Esophagus squamous epithelium (tissue), 5 donors: ENCODE measurements at regions not wholly inside any gene's neighbourhood (a gene's known extent, or its start where the extent isn't known, plus 50 kb on each side); places are given as distances from the start of the nearest gene placed in this dataset.

Source experiments
- DNase-seq: peaks from one replicate; lab custom pipeline; 2025; lab: John Stamatoyannopoulos, UW
- H3K27ac ChIP-seq, 4 donors: fragments of 200-600 bp; sonication (generic); one replicate each; pipeline ENCODE4 v1.5.1; 2016 to 2019; ENCODE audit warnings: mild to moderate bottlenecking in 1 of 4
- H3K27me3 ChIP-seq, 4 donors: fragments of 200-600 bp; sonication (generic); 1 replicate in 3 of 4; 2 replicates in 1 of 4; pipeline versions ENCODE4 v1.5.1 to v1.6.0; 2017 to 2021; ENCODE audit warnings: antibody characterized with exemption in 1 of 4
- H3K36me3 ChIP-seq, 3 donors: fragments of 200-600 bp; sonication (generic); one replicate each; pipeline ENCODE4 v1.5.1; 2016 to 2019
- H3K4me1 ChIP-seq, 3 donors: fragments of 200-600 bp; sonication (generic); one replicate each; pipeline ENCODE4 v1.5.1; 2017 to 2019
- H3K4me3 ChIP-seq, 4 donors: fragments of 200-600 bp; sonication (generic); 1 replicate in 3 of 4; 2 replicates in 1 of 4; pipeline ENCODE4 v1.5.1; 2016 to 2019; ENCODE audit warnings: mild to moderate bottlenecking in 2 of 4, moderate library complexity in 1 of 4
- H3K9me3 ChIP-seq, 3 donors: fragments of 200-600 bp; sonication (generic); one replicate each; pipeline ENCODE4 v1.5.1; 2016 to 2019
- CTCF ChIP-seq, 6 experiments: fragments of 450-650 bp in 4 of 6; fragments of 200-600 bp in 2 of 6; sonication (generic) in 2 of 6; IDR thresholded peaks; one replicate each; pipeline ENCODE4 v1.5.1; 2016 to 2019; ENCODE audit warnings: antibody characterized with exemption in 6 of 6, mild to moderate bottlenecking in 4 of 6, moderate library complexity in 4 of 6
- POLR2A ChIP-seq, 4 donors: fragments of 450-650 bp; IDR thresholded peaks; one replicate each; pipeline ENCODE4 v1.6.1; 2017; ENCODE audit warnings: antibody characterized with exemption in 4 of 4, mild to moderate bottlenecking in 4 of 4, moderate library complexity in 3 of 4
- WGBS, 2 donors: methylation state at CpG; one replicate each; pipeline ENCODE4 v1.1.5; 2018; 5-methylcytosine and 5-hydroxymethylcytosine counted together
- intact Hi-C: fragments of 100-400 bp; cut with DNase I; formaldehyde crosslinking; loops from one replicate; pipeline ENCODE4 v1.15.0; 2022
- donor health status: DM: yes; HTN: yes; CAD: no.

DNA sequence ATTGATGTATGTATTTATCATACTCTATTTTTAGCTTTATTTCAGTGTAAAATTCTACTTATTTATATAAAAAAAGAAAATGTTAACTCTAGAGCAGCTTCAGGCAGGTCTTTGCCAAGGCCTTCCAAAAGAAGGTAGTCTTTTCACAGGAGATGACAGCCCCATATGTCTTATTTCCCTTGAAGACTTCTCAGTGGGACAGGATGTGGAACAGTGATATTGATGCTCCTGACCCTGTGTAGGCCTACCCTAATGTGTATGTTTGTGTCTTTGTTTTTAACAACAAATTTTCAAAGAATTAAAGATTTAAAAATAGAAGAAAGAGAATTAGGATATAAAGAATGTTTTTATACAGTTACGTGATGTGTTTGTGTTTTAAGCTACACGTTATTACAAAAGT, 1593.6 kb downstream of the AMY1C start:
- no peaks in the 10 kb centered on the region for H3K9me3 ChIP-seq
- H3K27me3 ChIP-seq = no peaks in the 10 kb centered on the region
- TF ChIP-seq POLR2A (IDR thresholded peaks at IDR 0.05) = no peak
- TF ChIP-seq CTCF (IDR thresholded peaks at IDR 0.05) = no peak
- H3K4me1 ChIP-seq = no peaks in the 10 kb centered on the region
- no peaks in the 10 kb centered on the region for H3K36me3 ChIP-seq
- intact Hi-C loops = no loop called here
- no peak overlapping the region for H3K27ac ChIP-seq
- WGBS, 2 donors = 83 to 86% methylated on average over 2 of the region's 2 CpGs
- no peak for DNase-seq
- H3K4me3 ChIP-seq = no peak overlapping the region

DNA sequence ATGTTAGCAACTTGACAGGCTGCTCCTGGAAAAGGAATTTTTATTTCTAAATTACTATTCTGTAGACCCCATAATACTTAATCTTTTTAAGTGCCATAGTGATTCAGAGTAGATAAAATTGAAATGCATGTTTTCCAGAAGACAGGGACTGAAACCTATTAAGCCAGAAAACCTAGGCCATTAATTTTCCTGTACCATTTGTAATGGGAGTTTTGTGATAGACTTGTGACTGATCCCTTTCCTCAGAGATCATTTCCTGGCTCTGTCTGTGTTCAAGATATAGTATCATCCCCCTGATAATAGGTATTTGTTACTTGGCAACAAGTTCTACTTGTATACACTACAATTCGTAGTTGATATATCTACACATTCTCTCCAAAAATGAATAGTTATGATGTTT, 1609.8 kb downstream of the AMY1C start:
- Histone ChIP-seq H3K9me3 (no peaks in the 10 kb centered on the region), H3K27ac (no peak overlapping the region), H3K4me3 (no peak overlapping the region), H3K27me3 (no peaks in the 10 kb centered on the region), H3K36me3 (no peaks in the 10 kb centered on the region), H3K4me1 (no peaks in the 10 kb centered on the region)
- DNase-seq = no peak
- WGBS, 2 donors = 52 to 62% methylated on average over 1 of the region's 1 CpG
- intact Hi-C loops = no loop called here
- TF ChIP-seq POLR2A (IDR thresholded peaks at IDR 0.05) = no peak
- TF ChIP-seq CTCF (IDR thresholded peaks at IDR 0.05) = no peak

DNA sequence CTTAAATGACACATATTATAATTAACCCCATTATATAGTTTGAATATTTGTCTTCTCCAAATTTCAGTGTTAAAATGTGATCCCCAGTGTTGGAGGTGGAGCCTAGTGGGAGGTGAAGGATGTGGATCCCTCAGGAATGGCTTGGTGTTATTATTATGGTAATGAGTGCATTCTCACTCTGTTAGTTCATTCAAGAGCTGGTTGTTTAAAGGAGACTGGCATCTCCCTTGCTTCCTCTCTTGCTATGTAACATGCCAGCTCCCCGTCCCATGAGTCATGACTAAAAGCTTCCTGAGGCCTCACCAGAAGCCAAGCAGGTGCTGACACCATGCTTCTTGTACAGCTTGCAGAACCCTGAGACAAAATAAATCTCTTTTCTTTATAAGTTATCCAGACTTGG, 1612.7 kb downstream of the AMY1C start:
- TF ChIP-seq CTCF (IDR thresholded peaks at IDR 0.05) = no peak
- no peak for TF ChIP-seq POLR2A (IDR thresholded peaks at IDR 0.05)
- Histone ChIP-seq H3K9me3 (no peaks in the 10 kb centered on the region), H3K36me3 (no peaks in the 10 kb centered on the region), H3K27ac (no peak overlapping the region), H3K27me3 (no peaks in the 10 kb centered on the region), H3K4me1 (no peaks in the 10 kb centered on the region), H3K4me3 (no peak overlapping the region)
- DNase-seq = no peak
- intact Hi-C loops = no loop called here
- WGBS, 2 donors = 71% methylated on average over 1 of the region's 1 CpG; no CpG with 5 or more reads in 1 of the 2 donors

DNA sequence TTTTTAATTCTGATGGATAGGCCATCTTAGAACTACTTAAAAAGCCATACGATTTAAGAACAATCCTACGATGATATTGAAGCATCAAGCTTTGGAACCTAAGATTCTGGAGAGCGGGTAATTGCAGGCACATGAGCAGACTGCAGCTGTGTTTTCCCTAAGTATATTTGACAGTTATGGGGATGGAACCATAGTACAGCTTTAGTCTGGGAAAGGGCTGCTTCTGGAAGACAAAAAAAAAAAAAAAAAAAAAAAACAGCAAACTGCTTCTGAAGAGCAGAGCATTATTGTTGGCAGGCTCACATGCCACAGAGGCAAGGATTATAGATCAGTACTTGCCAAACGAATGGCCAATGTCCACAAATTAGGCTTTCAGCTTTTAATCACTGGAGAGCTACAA, 1618.7 kb downstream of the AMY1C start:
- WGBS, 2 donors = 65 to 71% methylated on average over 4 of the region's 4 CpGs
- no peaks in the 10 kb centered on the region for H3K9me3 ChIP-seq
- TF ChIP-seq POLR2A (IDR thresholded peaks at IDR 0.05) (no peak), CTCF (IDR thresholded peaks at IDR 0.05) (no peak)
- H3K27ac ChIP-seq = no peak overlapping the region
- H3K36me3 ChIP-seq = no peaks in the 10 kb centered on the region
- H3K4me3 ChIP-seq = no peak overlapping the region
- DNase-seq = no peak
- no peaks in the 10 kb centered on the region for H3K27me3 ChIP-seq
- intact Hi-C loops = no loop called here
- no peaks in the 10 kb centered on the region for H3K4me1 ChIP-seq

- WGBS, 2 donors = 32 to 47% methylated on average over 1 of the region's 1 CpG
- H3K27ac ChIP-seq = no peak overlapping the region
- H3K36me3 ChIP-seq = no peaks in the 10 kb centered on the region
- H3K4me3 ChIP-seq = no peak overlapping the region
- H3K27me3 ChIP-seq = no peaks in the 10 kb centered on the region
- DNase-seq = no peak
- no peak for TF ChIP-seq POLR2A (IDR thresholded peaks at IDR 0.05)
- no peak for TF ChIP-seq CTCF (IDR thresholded peaks at IDR 0.05)
- intact Hi-C loops = no loop called here
- H3K9me3 ChIP-seq = peaks cover 0 to 6% (median 0%) of the 10 kb centered on the region in 3 donors
- no peaks in the 10 kb centered on the region for H3K4me1 ChIP-seq
Measured at GRCh38 chr1:105373681-105374080, 1624.0 kb downstream of the AMY1C start.
